AG10803 (cell line): ENCODE measurements at regions not wholly inside any gene's neighbourhood (a gene's known extent, or its start where the extent isn't known, plus 50 kb on each side); places are given as distances from the start of the nearest gene placed in this dataset.
"Not testable (repeated sequence)": the region's sequence is repeated elsewhere in the genome, so short reads cannot be mapped to it uniquely, and the experiment has no call there.

Experiments used
- DNase-seq: peaks from one replicate; pipeline ENCODE4 v3.0.0; 2010; ENCODE audit warnings: low read depth
- H3K4me3 ChIP-seq: 2 replicates; pipeline ENCODE4 v1.5.1; 2011; ENCODE audit warnings: mild to moderate bottlenecking, low read length, control low read depth
- CTCF ChIP-seq: conservative IDR thresholded peaks from 2 replicates; pipeline ENCODE4 v1.5.1; 2011; ENCODE audit warnings: mild to moderate bottlenecking, low read length, control low read depth, inconsistent platforms

- H3K4me3 ChIP-seq = no peak overlapping the region
- no peak for DNase-seq
- TF ChIP-seq CTCF = no peak
Measured at GRCh38 chr18:54662986-54663385, 71.9 kb downstream of the DYNAP start.

- not testable (repeated sequence) for H3K4me3 ChIP-seq, DNase-seq
Measured at GRCh38 chr18:54669701-54670100, 78.7 kb downstream of the DYNAP start.

DNA sequence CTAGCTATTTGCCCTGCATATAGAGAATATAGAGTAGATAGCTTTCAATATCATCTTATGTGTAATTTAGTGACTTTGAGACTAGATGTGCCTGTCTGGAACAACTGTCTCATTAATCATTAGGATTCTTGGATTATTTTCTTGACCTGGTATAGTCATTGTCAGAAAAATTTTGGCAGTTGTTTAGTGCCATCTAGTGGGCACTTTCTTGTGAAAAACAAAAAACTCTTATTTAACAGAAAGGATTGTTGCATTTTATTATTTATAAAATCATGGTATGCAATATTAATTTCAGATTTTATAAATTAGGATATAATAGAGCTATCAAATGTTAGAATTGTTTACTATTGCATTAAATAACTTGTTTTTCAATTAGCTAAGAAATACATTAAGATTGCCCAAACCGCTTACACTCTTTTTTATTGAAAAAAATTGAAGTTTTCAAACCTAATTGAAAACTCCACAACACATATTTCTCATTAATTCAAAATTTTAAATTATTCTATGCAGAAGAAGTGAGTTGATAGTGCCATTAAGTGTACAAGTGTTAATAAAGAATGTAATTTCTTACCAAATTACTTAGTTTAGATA, 80.3 kb downstream of the DYNAP start:
- H3K4me3 ChIP-seq = no peak overlapping the region
- peak; percentile 48 for DNase-seq
- TF ChIP-seq CTCF = peak; percentile 65

GRCh38 chr18:54672109-54672508, 81.1 kb downstream of the DYNAP start:
- no peak overlapping the region for H3K4me3 ChIP-seq
- no peak for TF ChIP-seq CTCF

GRCh38 chr18:54672846-54673475, 81.9 kb downstream of the DYNAP start:
- H3K4me3 ChIP-seq = no peak overlapping the region
- no peak for TF ChIP-seq CTCF
- no peak for DNase-seq

More at GRCh38 chr18:54672109-54672508, 81.1 kb downstream of the DYNAP start:
- DNase-seq = no peak

GRCh38 chr18:54673936-54674335, 82.9 kb downstream of the DYNAP start:
- H3K4me3 ChIP-seq = no peak overlapping the region
- DNase-seq = no peak
- no peak for TF ChIP-seq CTCF

GRCh38 chr18:54675076-54675475, 84.0 kb downstream of the DYNAP start:
- DNase-seq = no peak

More at GRCh38 chr18:54675076-54675475, 84.0 kb downstream of the DYNAP start:
- no peak overlapping the region for H3K4me3 ChIP-seq
- no peak for TF ChIP-seq CTCF
